WTC11 (cell line): ENCODE measurements at regions not wholly inside any gene's neighbourhood (a gene's known extent, or its start where the extent isn't known, plus 50 kb on each side); places are given as distances from the start of the nearest gene placed in this dataset.

ENCODE experiments used
- ATAC-seq: fragments of 200-7000 bp; cut with Tn5 transposase; 2 replicates; pipeline ENCODE4 v1.10.0; 2021; ENCODE audit warnings: mild to moderate bottlenecking, moderate library complexity
- CTCF ChIA-PET: fragments of 300-600 bp; sonication (Branson Sonifier 250); formaldehyde crosslinking; loops from one replicate; lab custom pipeline; 2021; ENCODE audit warnings: antibody characterized with exemption; lab: Charles Lee
- POLR2A ChIA-PET: fragments of 350-600 bp; sonication (Branson Sonifier 250); formaldehyde crosslinking; loops from one replicate; lab custom pipeline; 2021; ENCODE audit warnings: antibody characterized with exemption; lab: Charles Lee
- DNase-seq: peaks from one replicate; pipeline ENCODE4 v3.0.0; 2021; ENCODE audit warnings: low spot score
- H3K27ac Mint-ChIP-seq: 2 replicates; pipeline ENCODE4 v1.8.0; 2021; ENCODE audit warnings: mixed read lengths
- H3K27me3 Mint-ChIP-seq: 2 replicates; pipeline ENCODE4 v1.8.0; 2021; ENCODE audit warnings: low read depth, mild to moderate bottlenecking, moderate library complexity, mixed read lengths
- H3K36me3 Mint-ChIP-seq: 2 replicates; pipeline ENCODE4 v1.8.0; 2021; ENCODE audit warnings: mixed read lengths
- H3K4me1 Mint-ChIP-seq: 2 replicates; pipeline ENCODE4 v1.8.0; 2022; ENCODE audit warnings: mixed read lengths
- H3K4me3 Mint-ChIP-seq: 2 replicates; pipeline ENCODE4 v1.8.0; 2021; ENCODE audit warnings: mild to moderate bottlenecking, moderate library complexity, mixed read lengths
- H3K9me3 Mint-ChIP-seq: 2 replicates; pipeline ENCODE4 v1.8.0; 2021; ENCODE audit warnings: mixed read lengths
- ATF1 ChIP-seq: sonication (generic); formaldehyde crosslinking; IDR thresholded peaks from 2 replicates; pipeline ENCODE4 v1.8.1; 2023; ENCODE audit warnings: mild to moderate bottlenecking, moderate library complexity, missing genetic modification reagents
- ELF4 ChIP-seq: sonication (generic); formaldehyde crosslinking; IDR thresholded peaks from 2 replicates; pipeline ENCODE4 v1.8.1; 2022; ENCODE audit warnings: low read depth, mild to moderate bottlenecking, moderate library complexity, missing genetic modification reagents
- ESRRA ChIP-seq: sonication (generic); formaldehyde crosslinking; IDR thresholded peaks from 2 replicates; pipeline ENCODE4 v1.8.1; 2022; ENCODE audit warnings: mild to moderate bottlenecking, missing genetic modification reagents, borderline replicate concordance
- FOXJ3 ChIP-seq: sonication (generic); formaldehyde crosslinking; IDR thresholded peaks from 2 replicates; pipeline ENCODE4 v1.9.0; 2021; ENCODE audit warnings: missing genetic modification reagents, mild to moderate bottlenecking, borderline replicate concordance
- FOXK1 ChIP-seq: sonication (generic); formaldehyde crosslinking; IDR thresholded peaks from 2 replicates; pipeline ENCODE4 v1.8.0; 2022; ENCODE audit warnings: mild to moderate bottlenecking, moderate library complexity, missing genetic modification reagents
- FOXP1 ChIP-seq: sonication (generic); formaldehyde crosslinking; IDR thresholded peaks from 2 replicates; pipeline ENCODE4 v1.8.0; 2022; ENCODE audit warnings: missing genetic modification reagents, mild to moderate bottlenecking, moderate library complexity, borderline replicate concordance
- GTF2I ChIP-seq: fragments of 250-450 bp; sonication (Bioruptor Pico); conservative IDR thresholded peaks from 2 replicates; pipeline ENCODE4 v1.4.0; 2021; ENCODE audit warnings: mild to moderate bottlenecking
- IRF2 ChIP-seq: sonication (generic); formaldehyde crosslinking; IDR thresholded peaks from 2 replicates; pipeline ENCODE4 v1.8.0; 2022; ENCODE audit warnings: low read depth, missing genetic modification reagents, borderline replicate concordance
- JAZF1 ChIP-seq: fragments of 250-450 bp; sonication (Bioruptor Pico); IDR thresholded peaks from 2 replicates; pipeline ENCODE4 v1.9.0; 2021; ENCODE audit warnings: moderate library complexity, mild to moderate bottlenecking, inconsistent platforms
- KAT7 ChIP-seq: sonication (generic); formaldehyde crosslinking; IDR thresholded peaks from 2 replicates; pipeline ENCODE4 v1.8.1; 2023; ENCODE audit warnings: missing genetic modification reagents, mild to moderate bottlenecking, borderline replicate concordance
- MYBL2 ChIP-seq: sonication (generic); formaldehyde crosslinking; IDR thresholded peaks from 2 replicates; pipeline ENCODE4 v1.8.1; 2023; ENCODE audit warnings: mild to moderate bottlenecking, moderate library complexity, missing genetic modification reagents
- NFATC4 ChIP-seq: fragments of 250-450 bp; sonication (Bioruptor Pico); IDR thresholded peaks from 2 replicates; pipeline ENCODE4 v1.9.0; 2021; ENCODE audit warnings: mild to moderate bottlenecking
- NFE2L1 ChIP-seq: sonication (generic); formaldehyde crosslinking; IDR thresholded peaks from 2 replicates; pipeline ENCODE4 v1.8.1; 2023; ENCODE audit warnings: missing genetic modification reagents
- NR2C2 ChIP-seq: sonication (generic); formaldehyde crosslinking; IDR thresholded peaks from 2 replicates; pipeline ENCODE4 v1.8.0; 2022; ENCODE audit warnings: mild to moderate bottlenecking, missing genetic modification reagents
- NR3C1 ChIP-seq: sonication (generic); formaldehyde crosslinking; conservative IDR thresholded peaks from 2 replicates; pipeline ENCODE4 v1.8.1; 2023; ENCODE audit warnings: low read depth, mild to moderate bottlenecking, missing genetic modification reagents
- OVOL2 ChIP-seq: fragments of 250-450 bp; sonication (Bioruptor Pico); IDR thresholded peaks from 2 replicates; pipeline ENCODE4 v1.9.0; 2021; ENCODE audit warnings: mild to moderate bottlenecking, borderline replicate concordance
- SMAD3 ChIP-seq: sonication (generic); formaldehyde crosslinking; IDR thresholded peaks from 2 replicates; pipeline ENCODE4 v1.8.0; 2022; ENCODE audit warnings: missing genetic modification reagents, mild to moderate bottlenecking, borderline replicate concordance
- SP1 ChIP-seq: sonication (generic); formaldehyde crosslinking; conservative IDR thresholded peaks from 2 replicates; pipeline ENCODE4 v1.8.1; 2022; ENCODE audit warnings: missing genetic modification reagents
- TCF7 ChIP-seq: sonication (generic); formaldehyde crosslinking; IDR thresholded peaks from 2 replicates; pipeline ENCODE4 v1.8.0; 2022; ENCODE audit warnings: mild to moderate bottlenecking, low read depth, missing genetic modification reagents, moderate library complexity
- TP53 ChIP-seq: sonication (generic); formaldehyde crosslinking; IDR thresholded peaks from 2 replicates; pipeline ENCODE4 v1.8.1; 2023; ENCODE audit warnings: mild to moderate bottlenecking, missing genetic modification reagents
- ZNF219 ChIP-seq: sonication (generic); formaldehyde crosslinking; IDR thresholded peaks from 2 replicates; pipeline ENCODE4 v1.8.0; 2023; ENCODE audit warnings: missing genetic modification reagents, mild to moderate bottlenecking, borderline replicate concordance
- ZNF263 ChIP-seq: sonication (generic); formaldehyde crosslinking; IDR thresholded peaks from 2 replicates; pipeline ENCODE4 v1.8.1; 2022; ENCODE audit warnings: low read depth, mild to moderate bottlenecking, moderate library complexity, missing genetic modification reagents
- ZNF396 ChIP-seq: fragments of 250-450 bp; sonication (Bioruptor Pico); IDR thresholded peaks from 2 replicates; pipeline ENCODE4 v1.8.0; 2021; ENCODE audit warnings: mild to moderate bottlenecking, moderate library complexity, borderline replicate concordance
- ZNF671 ChIP-seq: fragments of 250-450 bp; sonication (Bioruptor Pico); IDR thresholded peaks from 2 replicates; pipeline ENCODE4 v1.8.0; 2021; ENCODE audit warnings: mild to moderate bottlenecking
- TF ChIP-seq, protein P1 (sequence below): sonication (generic); formaldehyde crosslinking; IDR thresholded peaks from 2 replicates; pipeline ENCODE4 v1.8.1; 2023; ENCODE audit warnings: mild to moderate bottlenecking, missing genetic modification reagents
- TF ChIP-seq, protein P2 (sequence below): sonication (generic); formaldehyde crosslinking; IDR thresholded peaks from 2 replicates; pipeline ENCODE4 v1.8.0; 2022; ENCODE audit warnings: missing genetic modification reagents
- TF ChIP-seq, protein P3 (sequence below): fragments of 250-450 bp; sonication (Bioruptor Pico); IDR thresholded peaks from 2 replicates; pipeline ENCODE4 v1.9.0; 2021; ENCODE audit warnings: mild to moderate bottlenecking
- TF ChIP-seq, protein P4 (sequence below): sonication (generic); formaldehyde crosslinking; conservative IDR thresholded peaks from 2 replicates; pipeline ENCODE4 v1.8.1; 2022; ENCODE audit warnings: mild to moderate bottlenecking, missing genetic modification reagents

DNA sequence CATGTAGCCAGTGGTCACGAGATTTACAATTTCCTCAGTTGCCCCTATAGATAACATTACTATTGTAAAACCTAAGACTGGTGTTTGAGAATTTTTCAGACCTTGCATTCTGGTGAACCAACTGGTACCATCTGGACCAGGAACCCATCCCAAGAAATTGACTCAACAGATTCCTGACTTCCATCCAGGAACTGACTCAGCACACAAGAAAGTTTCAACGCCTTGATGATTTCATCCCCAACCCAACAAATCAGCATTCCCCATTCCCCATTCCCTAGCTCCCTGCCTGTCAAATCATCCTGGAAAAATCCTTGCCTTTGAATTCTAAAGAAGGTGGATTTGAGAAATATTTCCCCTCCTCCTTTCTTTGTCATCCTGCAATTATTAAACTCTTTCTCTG, 529.8 kb upstream of the PRMT6 start:
- POLR2A ChIA-PET, result interaction anchor here (0.9 kb wide), 1 partner anchor 83 kb away, joined by 3 read pairs; no protein-coding TSS in a partner anchor
- no peak for ATAC-seq

DNA sequence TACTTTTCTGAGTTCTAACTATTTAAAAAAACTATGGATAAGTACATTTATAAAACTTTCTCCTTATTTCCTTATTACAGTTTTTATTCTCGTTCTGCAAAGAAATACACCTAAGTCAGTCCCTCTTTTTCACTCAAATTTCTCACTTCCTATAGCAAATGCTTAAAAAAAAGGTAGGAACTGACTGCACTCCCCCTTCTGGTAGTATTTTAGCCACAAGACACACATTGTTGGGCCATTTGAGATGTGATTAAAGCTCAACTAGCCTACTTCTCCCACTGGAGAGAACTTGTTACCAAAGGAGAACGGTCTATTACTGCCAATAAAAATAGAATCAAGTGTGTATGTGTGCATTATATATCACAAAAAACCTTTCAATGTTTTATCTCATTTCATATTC, 521.9 kb upstream of the PRMT6 start:
- Mint-ChIP-seq H3K27me3 (no peaks in the 10 kb centered on the region), H3K9me3 (peaks cover 30% of the 10 kb centered on the region), H3K4me3 (no peak overlapping the region), H3K27ac (no peak overlapping the region), H3K36me3 (peaks cover 14% of the 10 kb centered on the region), H3K4me1 (peaks cover 8% of the 10 kb centered on the region)
- ATAC-seq (no peak), DNase-seq (no peak)
- CTCF ChIA-PET, result interaction anchor here (0.6 to 1.1 kb wide), 4 partner anchors 9 to 146 kb away, joined by 3 to 5 read pairs (median 4); no protein-coding TSS in a partner anchor
- POLR2A ChIA-PET, result no interaction called here
- TF ChIP-seq FOXP1 (CRISPR knock-in tag), result no peak
- no peak for TF ChIP-seq JAZF1 (CRISPR knock-in tag)
- TF ChIP-seq ATF1 (CRISPR knock-in tag), result no peak
- TF ChIP-seq ZNF671, result no peak
- TF ChIP-seq MYBL2, result no peak
- no peak for TF ChIP-seq NFATC4 (CRISPR knock-in tag)
- no peak for TF ChIP-seq TCF7 (CRISPR knock-in tag)
- TF ChIP-seq KAT7 (CRISPR knock-in tag), result no peak
- TF ChIP-seq NFE2L1 (CRISPR knock-in tag), result no peak
- no peak for TF ChIP-seq SP1 (CRISPR knock-in tag)
- no peak for TF ChIP-seq NR2C2 (CRISPR knock-in tag)
- no peak for TF ChIP-seq ZNF396 (CRISPR knock-in tag)
- no peak for TF ChIP-seq TP53 (CRISPR knock-in tag)
- no peak for TF ChIP-seq SMAD3 (CRISPR knock-in tag)
- TF ChIP-seq, protein P1, sequence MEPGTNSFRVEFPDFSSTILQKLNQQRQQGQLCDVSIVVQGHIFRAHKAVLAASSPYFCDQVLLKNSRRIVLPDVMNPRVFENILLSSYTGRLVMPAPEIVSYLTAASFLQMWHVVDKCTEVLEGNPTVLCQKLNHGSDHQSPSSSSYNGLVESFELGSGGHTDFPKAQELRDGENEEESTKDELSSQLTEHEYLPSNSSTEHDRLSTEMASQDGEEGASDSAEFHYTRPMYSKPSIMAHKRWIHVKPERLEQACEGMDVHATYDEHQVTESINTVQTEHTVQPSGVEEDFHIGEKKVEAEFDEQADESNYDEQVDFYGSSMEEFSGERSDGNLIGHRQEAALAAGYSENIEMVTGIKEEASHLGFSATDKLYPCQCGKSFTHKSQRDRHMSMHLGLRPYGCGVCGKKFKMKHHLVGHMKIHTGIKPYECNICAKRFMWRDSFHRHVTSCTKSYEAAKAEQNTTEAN, result no peak
- no peak for TF ChIP-seq NR3C1
- TF ChIP-seq ELF4, result no peak
- no peak for TF ChIP-seq GTF2I

More for the DNA sequence above, 529.8 kb upstream of the PRMT6 start:
- H3K9me3 Mint-ChIP-seq, result peaks cover 18% of the 10 kb centered on the region
- no peak for DNase-seq
- H3K36me3 Mint-ChIP-seq, result peaks cover 9% of the 10 kb centered on the region
- TF ChIP-seq KAT7 (CRISPR knock-in tag), result no peak
- no peak for TF ChIP-seq OVOL2 (CRISPR knock-in tag)
- TF ChIP-seq, protein P2, sequence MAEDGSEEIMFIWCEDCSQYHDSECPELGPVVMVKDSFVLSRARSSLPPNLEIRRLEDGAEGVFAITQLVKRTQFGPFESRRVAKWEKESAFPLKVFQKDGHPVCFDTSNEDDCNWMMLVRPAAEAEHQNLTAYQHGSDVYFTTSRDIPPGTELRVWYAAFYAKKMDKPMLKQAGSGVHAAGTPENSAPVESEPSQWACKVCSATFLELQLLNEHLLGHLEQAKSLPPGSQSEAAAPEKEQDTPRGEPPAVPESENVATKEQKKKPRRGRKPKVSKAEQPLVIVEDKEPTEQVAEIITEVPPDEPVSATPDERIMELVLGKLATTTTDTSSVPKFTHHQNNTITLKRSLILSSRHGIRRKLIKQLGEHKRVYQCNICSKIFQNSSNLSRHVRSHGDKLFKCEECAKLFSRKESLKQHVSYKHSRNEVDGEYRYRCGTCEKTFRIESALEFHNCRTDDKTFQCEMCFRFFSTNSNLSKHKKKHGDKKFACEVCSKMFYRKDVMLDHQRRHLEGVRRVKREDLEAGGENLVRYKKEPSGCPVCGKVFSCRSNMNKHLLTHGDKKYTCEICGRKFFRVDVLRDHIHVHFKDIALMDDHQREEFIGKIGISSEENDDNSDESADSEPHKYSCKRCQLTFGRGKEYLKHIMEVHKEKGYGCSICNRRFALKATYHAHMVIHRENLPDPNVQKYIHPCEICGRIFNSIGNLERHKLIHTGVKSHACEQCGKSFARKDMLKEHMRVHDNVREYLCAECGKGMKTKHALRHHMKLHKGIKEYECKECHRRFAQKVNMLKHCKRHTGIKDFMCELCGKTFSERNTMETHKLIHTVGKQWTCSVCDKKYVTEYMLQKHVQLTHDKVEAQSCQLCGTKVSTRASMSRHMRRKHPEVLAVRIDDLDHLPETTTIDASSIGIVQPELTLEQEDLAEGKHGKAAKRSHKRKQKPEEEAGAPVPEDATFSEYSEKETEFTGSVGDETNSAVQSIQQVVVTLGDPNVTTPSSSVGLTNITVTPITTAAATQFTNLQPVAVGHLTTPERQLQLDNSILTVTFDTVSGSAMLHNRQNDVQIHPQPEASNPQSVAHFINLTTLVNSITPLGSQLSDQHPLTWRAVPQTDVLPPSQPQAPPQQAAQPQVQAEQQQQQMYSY (CRISPR knock-in tag), result no peak
- TF ChIP-seq, all 79 proteins: peak for 0
- CTCF ChIA-PET, result interaction anchor here (1.1 kb wide), 1 partner anchor 8 kb away, joined by 5 read pairs; no protein-coding TSS in a partner anchor
- H3K27ac Mint-ChIP-seq, result no peak overlapping the region; the same call in 1 of the 2 replicates
- no peak overlapping the region for H3K4me3 Mint-ChIP-seq
- H3K4me1 Mint-ChIP-seq, result peaks cover 33% of the 10 kb centered on the region
- H3K27me3 Mint-ChIP-seq, result no peaks in the 10 kb centered on the region

DNA sequence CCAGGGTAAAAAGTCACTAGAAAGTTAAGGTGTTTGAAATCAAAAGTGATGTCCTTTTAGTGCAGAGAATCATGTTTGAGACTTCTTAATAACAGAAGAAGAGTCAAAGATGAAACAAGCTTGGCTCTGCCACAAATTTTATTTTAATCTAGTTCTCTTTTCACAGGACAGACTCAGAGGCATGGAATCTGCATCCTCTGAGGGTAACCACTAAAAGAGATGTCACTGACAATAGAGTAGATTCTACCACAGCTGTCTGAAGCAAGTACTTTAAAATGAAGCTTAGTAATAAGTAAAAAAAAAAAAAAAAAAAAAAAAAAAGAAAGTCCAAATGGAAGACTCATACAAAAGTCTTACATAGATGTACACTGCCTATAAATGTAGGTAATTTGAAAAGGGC, 519.7 kb upstream of the PRMT6 start:
- ATAC-seq (no peak), DNase-seq (no peak)
- Mint-ChIP-seq H3K9me3 (peaks cover 24% of the 10 kb centered on the region), H3K4me3 (no peak overlapping the region), H3K27ac (no peak overlapping the region), H3K4me1 (peaks cover 8% of the 10 kb centered on the region), H3K36me3 (peaks cover 14% of the 10 kb centered on the region), H3K27me3 (no peaks in the 10 kb centered on the region)
- ChIA-PET CTCF (interaction anchor here (0.6 kb wide), 1 partner anchor 28 kb away, joined by 3 read pairs; no protein-coding TSS in a partner anchor), POLR2A (interaction anchor here (0.6 kb wide), 1 partner anchor 177 kb away, joined by 3 read pairs; no protein-coding TSS in a partner anchor)
- TF ChIP-seq GTF2I (no peak), FOXJ3 (CRISPR knock-in tag) (no peak), FOXK1 (no peak), ESRRA (CRISPR knock-in tag) (no peak), ZNF219 (CRISPR knock-in tag) (no peak), IRF2 (no peak), FOXP1 (CRISPR knock-in tag) (no peak), ZNF263 (CRISPR knock-in tag) (no peak)
- TF ChIP-seq, protein P3, sequence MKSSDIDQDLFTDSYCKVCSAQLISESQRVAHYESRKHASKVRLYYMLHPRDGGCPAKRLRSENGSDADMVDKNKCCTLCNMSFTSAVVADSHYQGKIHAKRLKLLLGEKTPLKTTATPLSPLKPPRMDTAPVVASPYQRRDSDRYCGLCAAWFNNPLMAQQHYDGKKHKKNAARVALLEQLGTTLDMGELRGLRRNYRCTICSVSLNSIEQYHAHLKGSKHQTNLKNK (CRISPR knock-in tag), result no peak
- TF ChIP-seq, protein P4, sequence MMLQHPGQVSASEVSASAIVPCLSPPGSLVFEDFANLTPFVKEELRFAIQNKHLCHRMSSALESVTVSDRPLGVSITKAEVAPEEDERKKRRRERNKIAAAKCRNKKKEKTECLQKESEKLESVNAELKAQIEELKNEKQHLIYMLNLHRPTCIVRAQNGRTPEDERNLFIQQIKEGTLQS (CRISPR knock-in tag), result no peak
